ENCODE measurements at regions not wholly inside any gene's neighbourhood (a gene's known extent, or its start where the extent isn't known, plus 50 kb on each side); places are given as distances from the start of the nearest gene placed in this dataset.

DNA sequence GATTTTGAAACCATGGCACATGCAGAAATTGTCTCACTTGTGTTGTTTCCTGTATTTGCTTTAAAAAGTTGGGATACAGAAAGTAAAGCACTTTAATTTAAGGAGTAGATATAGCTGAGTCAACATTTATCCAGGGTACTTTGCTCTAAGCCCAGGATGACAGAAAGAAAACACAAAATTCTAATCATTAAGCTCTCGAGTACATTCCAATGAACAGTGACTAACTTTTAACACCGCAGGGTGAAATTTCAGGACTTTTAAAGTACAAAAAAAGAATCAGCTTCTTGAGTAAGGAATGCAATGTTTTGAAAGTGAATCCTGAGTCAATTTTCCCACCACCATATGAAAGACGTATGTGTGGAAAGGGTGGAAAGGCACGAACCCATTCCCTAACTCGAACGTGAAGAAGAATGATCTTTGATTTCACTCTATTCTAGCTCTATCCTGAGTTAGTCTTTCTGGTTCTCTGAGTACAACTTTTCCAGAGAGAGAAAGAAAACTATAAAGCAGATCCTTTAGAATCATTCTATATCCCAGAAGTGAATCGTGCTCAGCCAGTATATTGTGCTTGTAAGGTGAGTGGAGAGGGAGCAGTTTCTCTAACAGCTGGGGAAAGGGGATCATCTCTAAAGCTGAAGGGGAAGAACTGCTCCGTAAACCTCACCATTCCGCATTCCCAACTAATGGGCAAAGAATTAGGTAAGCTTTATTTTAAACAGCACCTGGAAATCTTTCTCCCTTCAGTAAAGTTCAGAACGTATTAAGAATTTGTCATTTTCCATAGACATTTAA, 779.0 kb upstream of the FLRT2 start:
- TF ChIP-seq CTCF (conservative IDR thresholded peaks at IDR 0.05; ENCODE audit: low read length), result no peak
- DNase-seq (ENCODE audit: low read depth), result peak; percentile 11
- H3K4me3 ChIP-seq (ENCODE audit: low read length), result no peak overlapping the region

DNA sequence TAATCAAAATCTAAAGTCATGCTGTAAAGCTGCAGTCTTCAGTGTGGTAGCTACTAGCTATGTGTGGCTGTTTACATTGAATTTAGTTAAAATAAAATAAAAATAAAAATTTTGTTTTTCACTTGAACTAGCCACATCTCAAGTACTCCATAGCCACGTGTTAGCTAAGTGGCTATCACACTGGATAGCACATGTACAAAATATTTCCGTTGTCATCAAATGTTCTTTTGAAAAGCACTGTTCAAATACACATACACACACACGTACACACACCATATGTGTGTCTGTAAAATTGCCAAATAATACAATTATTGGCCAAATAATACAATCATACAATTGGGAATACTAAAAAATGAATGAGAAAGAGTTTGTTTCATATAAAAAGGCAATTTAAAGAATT, 778.2 kb upstream of the FLRT2 start:
- no peak for TF ChIP-seq CTCF (conservative IDR thresholded peaks at IDR 0.05; ENCODE audit: low read length)
- DNase-seq (ENCODE audit: low read depth), result no peak

GRCh38 chr14:84760489-84761126, 769.3 kb upstream of the FLRT2 start:
- no peak overlapping the region for H3K4me3 ChIP-seq (ENCODE audit: low read length)
- TF ChIP-seq CTCF (conservative IDR thresholded peaks at IDR 0.05; ENCODE audit: low read length), result no peak
- DNase-seq (ENCODE audit: low read depth), result peak; percentile 32

More for the DNA sequence above, 778.2 kb upstream of the FLRT2 start:
- H3K4me3 ChIP-seq (ENCODE audit: low read length), result no peak overlapping the region

DNA sequence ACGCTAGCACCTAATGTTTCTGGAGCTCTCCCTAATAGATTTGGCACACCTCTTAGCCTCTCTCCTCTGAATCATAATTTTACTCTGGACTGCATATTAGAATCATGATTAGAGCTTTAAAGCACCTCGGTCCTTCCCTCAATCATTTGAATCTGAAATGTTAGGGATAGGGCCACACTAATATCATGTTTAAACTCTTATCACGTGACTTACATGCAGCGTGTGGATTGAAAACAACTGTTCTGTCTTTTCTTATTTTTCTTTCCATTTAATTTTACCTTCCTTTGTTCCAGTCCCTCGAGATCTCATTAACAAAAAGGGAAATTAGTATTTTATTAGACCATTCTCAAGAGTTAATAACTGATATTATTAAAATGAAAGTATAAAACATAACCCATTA, 762.5 kb upstream of the FLRT2 start:
- no peak for DNase-seq (ENCODE audit: low read depth)
- TF ChIP-seq CTCF (conservative IDR thresholded peaks at IDR 0.05; ENCODE audit: low read length), result no peak
- no peak overlapping the region for H3K4me3 ChIP-seq (ENCODE audit: low read length)

DNA sequence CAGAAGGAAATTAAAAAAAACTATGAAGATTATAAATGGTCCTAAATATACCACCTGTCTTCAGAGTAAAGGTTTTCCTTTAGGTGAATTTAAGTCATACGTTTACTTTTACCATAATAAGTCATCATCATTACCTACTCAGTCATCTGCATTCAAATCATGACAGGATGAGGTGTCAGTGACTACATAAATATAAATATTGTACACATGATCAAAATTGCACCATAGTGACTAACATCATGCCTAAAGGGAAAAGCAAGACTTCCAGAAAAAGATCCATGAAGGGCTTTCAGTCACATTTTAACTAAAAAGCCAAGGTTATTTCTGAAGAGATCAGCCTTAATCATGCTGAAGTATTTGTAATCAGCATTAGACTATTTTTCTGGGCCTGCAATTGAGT, 759.9 kb upstream of the FLRT2 start:
- TF ChIP-seq CTCF (conservative IDR thresholded peaks at IDR 0.05; ENCODE audit: low read length), result no peak
- no peak for DNase-seq (ENCODE audit: low read depth)

DNA sequence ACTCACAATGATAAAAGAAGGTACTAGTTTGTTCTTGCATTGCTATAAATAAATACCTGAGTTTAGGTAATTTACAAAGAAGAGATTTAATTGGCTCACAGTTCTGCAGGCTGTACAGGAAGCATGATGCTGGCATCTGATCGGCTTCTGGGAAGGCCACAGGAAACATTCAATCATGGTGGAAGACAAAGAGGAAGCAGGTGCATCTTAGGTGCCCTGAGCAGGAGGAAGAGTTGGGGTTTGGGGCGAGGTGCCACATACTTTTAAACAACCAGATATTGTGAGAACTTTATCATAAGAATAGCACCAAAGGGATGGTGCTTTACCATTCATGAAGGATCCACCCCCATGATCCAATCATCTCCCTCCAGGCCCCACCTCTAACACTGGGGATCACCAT, 752.6 kb upstream of the FLRT2 start:
- no peak for TF ChIP-seq CTCF (conservative IDR thresholded peaks at IDR 0.05; ENCODE audit: low read length)
- DNase-seq (ENCODE audit: low read depth), result no peak

More for the DNA sequence above, 759.9 kb upstream of the FLRT2 start:
- H3K4me3 ChIP-seq (ENCODE audit: low read length), result no peak overlapping the region

GRCh38 chr14:84782902-84783301, 747.0 kb upstream of the FLRT2 start:
- no peak for TF ChIP-seq CTCF (conservative IDR thresholded peaks at IDR 0.05; ENCODE audit: low read length)
- H3K4me3 ChIP-seq (ENCODE audit: low read length), result no peak overlapping the region
- DNase-seq (ENCODE audit: low read depth), result no peak

More for the DNA sequence above, 752.6 kb upstream of the FLRT2 start:
- H3K4me3 ChIP-seq (ENCODE audit: low read length), result no peak overlapping the region
